ENCODE measurements at regions not wholly inside any gene's neighbourhood (a gene's known extent, or its start where the extent isn't known, plus 50 kb on each side); places are given as distances from the start of the nearest gene placed in this dataset.

GRCh38 chr12:67147447-67147846, 121.7 kb upstream of the CAND1 start:
- BruUV-seq (replicated peaks) = no TSS peak
- CTCF ChIA-PET = interaction anchor here (0.6 to 1.0 kb wide), 2 partner anchors 9 to 14 kb away, joined by 3 read pairs; no protein-coding TSS in a partner anchor

More at GRCh38 chr12:67147447-67147846, 121.7 kb upstream of the CAND1 start:
- H3K27me3 ChIP-seq (ENCODE audit: control insufficient read depth in 2 of 2, insufficient read depth in 2 of 2, low read length in 2 of 2) = no peaks in the 10 kb centered on the region
- POLR2A ChIA-PET = no interaction called here
- no peak for FAIRE-seq
- no peaks in the 10 kb centered on the region for H3K36me3 ChIP-seq (ENCODE audit: control insufficient read depth in 2 of 2, extremely low read depth in 1 of 2, insufficient read depth in 2 of 2, low read length in 2 of 2)
- TF ChIP-seq MYC (IDR thresholded peaks at IDR 0.05; ENCODE audit: low read depth, low read length) (no peak), POLR2A (IDR thresholded peaks at IDR 0.05; ENCODE audit: low read depth, low read length) (no peak), POLR2AphosphoS5 (IDR thresholded peaks at IDR 0.05; ENCODE audit: insufficient read depth, low read depth, low read length) (no peak), FOS (IDR thresholded peaks at IDR 0.05; ENCODE audit: borderline replicate concordance, insufficient read depth, low read length) (no peak), CTCF (IDR thresholded peaks at IDR 0.05; ENCODE audit: extremely low read depth in 1 of 2, insufficient read depth in 1 of 2, low read depth in 1 of 2, low read length in 2 of 2) (no peak), JUN (IDR thresholded peaks at IDR 0.05; ENCODE audit: borderline replicate concordance, insufficient read depth, insufficient read length, low read depth) (no peak), EZH2 (IDR thresholded peaks at IDR 0.05; ENCODE audit: borderline replicate concordance, low read depth, low read length, severe bottlenecking) (no peak), GATA2 (IDR thresholded peaks at IDR 0.05; ENCODE audit: insufficient read depth, insufficient read length, low read depth, low read length) (no peak), MAX (IDR thresholded peaks at IDR 0.05; ENCODE audit: insufficient read depth, insufficient read length) (no peak)
- no peak overlapping the region for H3K4me2 ChIP-seq (ENCODE audit: insufficient read depth, low read length)
- no peak overlapping the region for H2AFZ ChIP-seq (ENCODE audit: low read depth, low read length)
- H3K9ac ChIP-seq (replicated peaks; ENCODE audit: extremely low read depth, insufficient read depth, low read length) = no peak overlapping the region
- no peaks in the 10 kb centered on the region for H3K4me1 ChIP-seq (ENCODE audit: control insufficient read depth, extremely low read depth, insufficient read depth, low read length)
- no peaks in the 10 kb centered on the region for H3K79me2 ChIP-seq (ENCODE audit: control insufficient read depth, insufficient read depth, low read length)
- no peak overlapping the region for H3K4me3 ChIP-seq (replicated peaks in 1 of 3; ENCODE audit: insufficient read depth in 1 of 3, low read depth in 1 of 3, low read length in 3 of 3)
- no peaks in the 10 kb centered on the region for H4K20me1 ChIP-seq (replicated peaks; ENCODE audit: control insufficient read depth, extremely low read depth, insufficient read depth, low read length)
- DNase-seq (ENCODE audit: low read depth, low spot score) = no peak
- intact Hi-C loops (cut with micrococcal nuclease) (no loop called here), dilution Hi-C loops (cut with MboI; ENCODE audit: extremely low pct_ligation_motif_present, low sequenced_read_pairs) (no loop called here)
- no peaks in the 10 kb centered on the region for H3K9me1 ChIP-seq (replicated peaks; ENCODE audit: control insufficient read depth, extremely low read depth, insufficient read depth, low read length)
- no peaks in the 10 kb centered on the region for H3K9me3 ChIP-seq (replicated peaks; ENCODE audit: control insufficient read depth, insufficient read depth, low read length)
- no peak overlapping the region for H3K27ac ChIP-seq (ENCODE audit: insufficient read depth, low read depth, low read length)
